SK-N-SH treated with all-trans-retinoic acid at 6 μM for 48 hours (cell line): ENCODE measurements at regions not wholly inside any gene's neighbourhood (a gene's known extent, or its start where the extent isn't known, plus 50 kb on each side); places are given as distances from the start of the nearest gene placed in this dataset.
"Not testable (repeated sequence)": the region's sequence is repeated elsewhere in the genome, so short reads cannot be mapped to it uniquely, and the experiment has no call there.

ENCODE experiments used
- ARNTL ChIP-seq: fragments of 450-650 bp; formaldehyde crosslinking; IDR thresholded peaks from 2 replicates; pipeline ENCODE4 v1.5.0; 2020; ENCODE audit warnings: low read depth, mild to moderate bottlenecking, moderate library complexity, borderline replicate concordance
- CSDC2 ChIP-seq: fragments of 250-450 bp; sonication (Bioruptor Pico); IDR thresholded peaks from 2 replicates; pipeline ENCODE4 v1.5.0; 2020; ENCODE audit warnings: mild to moderate bottlenecking, moderate library complexity
- ISL1 ChIP-seq: fragments of 250-450 bp; sonication (Bioruptor Pico); IDR thresholded peaks from 2 replicates; pipeline ENCODE4 v2.1.2; 2022; ENCODE audit warnings: mild to moderate bottlenecking, moderate library complexity
- RARB ChIP-seq: fragments of 250-450 bp; sonication (Bioruptor Pico); IDR thresholded peaks from 2 replicates; pipeline ENCODE4 v1.8.0; 2021; ENCODE audit warnings: mild to moderate bottlenecking, moderate library complexity
- TCF4 ChIP-seq: fragments of 250-450 bp; sonication (Bioruptor Pico); IDR thresholded peaks from 2 replicates; pipeline ENCODE4 v1.8.0; 2021; ENCODE audit warnings: mild to moderate bottlenecking, moderate library complexity, borderline replicate concordance
- TOX ChIP-seq: fragments of 250-450 bp; sonication (Bioruptor Pico); IDR thresholded peaks from 2 replicates; pipeline ENCODE4 v1.8.0; 2021; ENCODE audit warnings: mild to moderate bottlenecking, moderate library complexity, borderline replicate concordance
- ZC3H10 ChIP-seq: fragments of 250-450 bp; sonication (Bioruptor Pico); IDR thresholded peaks from 2 replicates; pipeline ENCODE4 v1.5.1; 2021; ENCODE audit warnings: mild to moderate bottlenecking, moderate library complexity
- ZFP30 ChIP-seq: fragments of 450-650 bp; formaldehyde crosslinking; IDR thresholded peaks from 2 replicates; pipeline ENCODE4 v1.5.0; 2022; ENCODE audit warnings: mild to moderate bottlenecking, moderate library complexity
- ZNF565 ChIP-seq: fragments of 450-650 bp; formaldehyde crosslinking; conservative IDR thresholded peaks from 2 replicates; pipeline ENCODE4 v1.5.0; 2020; ENCODE audit warnings: low read depth, mild to moderate bottlenecking, moderate library complexity
- ZNF8 ChIP-seq: fragments of 450-650 bp; formaldehyde crosslinking; IDR thresholded peaks from 2 replicates; pipeline ENCODE4 v1.5.0; 2020; ENCODE audit warnings: mild to moderate bottlenecking, moderate library complexity
- TF ChIP-seq, protein P1 (sequence below): fragments of 250-450 bp; sonication (Bioruptor Pico); IDR thresholded peaks from 2 replicates; pipeline ENCODE4 v1.8.0; 2020; ENCODE audit warnings: mild to moderate bottlenecking, moderate library complexity, borderline replicate concordance
- TF ChIP-seq, protein P2 (sequence below): fragments of 250-450 bp; sonication (Bioruptor Pico); IDR thresholded peaks from 2 replicates; pipeline ENCODE4 v1.5.1; 2020; ENCODE audit warnings: low read depth, mild to moderate bottlenecking, moderate library complexity

DNA sequence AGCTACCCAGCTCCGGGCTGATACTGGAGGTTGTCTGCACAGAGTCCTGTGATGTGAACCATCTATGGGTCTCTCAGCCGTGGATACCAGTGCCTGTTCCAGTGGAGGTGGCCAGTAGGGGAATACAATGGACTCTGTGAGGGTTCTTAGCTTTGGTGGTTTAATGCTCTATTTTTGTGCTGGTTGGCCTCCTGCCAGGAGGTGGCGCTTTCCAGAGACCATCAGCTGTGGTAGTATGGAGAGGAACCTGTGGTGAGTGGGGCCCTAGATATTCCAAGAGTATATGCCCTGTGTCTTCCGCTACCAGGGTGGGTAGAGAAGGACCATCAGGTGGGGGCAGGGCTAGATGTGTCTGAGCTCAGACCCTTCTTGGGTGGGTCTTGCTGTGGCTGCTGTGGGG lies 103.0 kb upstream of the RXFP1 start:
- TF ChIP-seq ARNTL; CSDC2 (CRISPR knock-in tag); ISL1 (CRISPR knock-in tag); TOX; ZNF565 (CRISPR knock-in tag); ZFP30; ZC3H10 (CRISPR knock-in tag); RARB; ZNF8 (CRISPR knock-in tag); TCF4 (CRISPR knock-in tag): not testable (repeated sequence)
- TF ChIP-seq, protein P1, sequence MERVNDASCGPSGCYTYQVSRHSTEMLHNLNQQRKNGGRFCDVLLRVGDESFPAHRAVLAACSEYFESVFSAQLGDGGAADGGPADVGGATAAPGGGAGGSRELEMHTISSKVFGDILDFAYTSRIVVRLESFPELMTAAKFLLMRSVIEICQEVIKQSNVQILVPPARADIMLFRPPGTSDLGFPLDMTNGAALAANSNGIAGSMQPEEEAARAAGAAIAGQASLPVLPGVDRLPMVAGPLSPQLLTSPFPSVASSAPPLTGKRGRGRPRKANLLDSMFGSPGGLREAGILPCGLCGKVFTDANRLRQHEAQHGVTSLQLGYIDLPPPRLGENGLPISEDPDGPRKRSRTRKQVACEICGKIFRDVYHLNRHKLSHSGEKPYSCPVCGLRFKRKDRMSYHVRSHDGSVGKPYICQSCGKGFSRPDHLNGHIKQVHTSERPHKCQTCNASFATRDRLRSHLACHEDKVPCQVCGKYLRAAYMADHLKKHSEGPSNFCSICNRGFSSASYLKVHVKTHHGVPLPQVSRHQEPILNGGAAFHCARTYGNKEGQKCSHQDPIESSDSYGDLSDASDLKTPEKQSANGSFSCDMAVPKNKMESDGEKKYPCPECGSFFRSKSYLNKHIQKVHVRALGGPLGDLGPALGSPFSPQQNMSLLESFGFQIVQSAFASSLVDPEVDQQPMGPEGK = not testable (repeated sequence)
- TF ChIP-seq, protein P2, sequence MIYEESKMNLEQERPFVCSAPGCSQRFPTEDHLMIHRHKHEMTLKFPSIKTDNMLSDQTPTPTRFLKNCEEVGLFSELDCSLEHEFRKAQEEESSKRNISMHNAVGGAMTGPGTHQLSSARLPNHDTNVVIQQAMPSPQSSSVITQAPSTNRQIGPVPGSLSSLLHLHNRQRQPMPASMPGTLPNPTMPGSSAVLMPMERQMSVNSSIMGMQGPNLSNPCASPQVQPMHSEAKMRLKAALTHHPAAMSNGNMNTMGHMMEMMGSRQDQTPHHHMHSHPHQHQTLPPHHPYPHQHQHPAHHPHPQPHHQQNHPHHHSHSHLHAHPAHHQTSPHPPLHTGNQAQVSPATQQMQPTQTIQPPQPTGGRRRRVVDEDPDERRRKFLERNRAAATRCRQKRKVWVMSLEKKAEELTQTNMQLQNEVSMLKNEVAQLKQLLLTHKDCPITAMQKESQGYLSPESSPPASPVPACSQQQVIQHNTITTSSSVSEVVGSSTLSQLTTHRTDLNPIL (CRISPR knock-in tag) = not testable (repeated sequence)
